ENCODE measurements at regions not wholly inside any gene's neighbourhood (a gene's known extent, or its start where the extent isn't known, plus 50 kb on each side); places are given as distances from the start of the nearest gene placed in this dataset.

DNA sequence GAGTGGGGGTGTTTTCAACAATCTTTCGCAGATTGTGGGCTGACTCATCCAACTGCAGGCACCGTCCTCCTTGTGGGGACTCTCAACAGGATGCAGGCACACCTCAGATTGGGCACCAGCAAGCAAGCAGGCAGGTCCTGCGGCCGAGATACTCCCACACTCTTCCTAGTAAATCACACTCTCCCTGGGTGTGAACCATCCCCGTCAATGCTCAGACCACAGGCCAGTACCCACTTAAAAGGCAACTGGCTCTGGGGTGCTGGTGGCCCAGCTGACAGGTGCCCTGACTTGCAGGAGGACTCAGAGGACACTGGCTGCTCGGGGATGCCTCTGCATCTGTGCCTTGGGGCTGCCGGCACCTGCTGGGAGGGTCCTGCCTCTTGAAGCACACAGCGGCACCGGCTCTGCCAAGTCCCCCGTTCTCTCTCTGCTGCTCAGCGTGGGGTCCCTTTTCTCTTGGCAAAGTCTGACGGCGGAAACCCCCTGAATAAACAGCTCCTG is 282.5 kb downstream of the CTTN start:
- TF ChIP-seq, protein P1, sequence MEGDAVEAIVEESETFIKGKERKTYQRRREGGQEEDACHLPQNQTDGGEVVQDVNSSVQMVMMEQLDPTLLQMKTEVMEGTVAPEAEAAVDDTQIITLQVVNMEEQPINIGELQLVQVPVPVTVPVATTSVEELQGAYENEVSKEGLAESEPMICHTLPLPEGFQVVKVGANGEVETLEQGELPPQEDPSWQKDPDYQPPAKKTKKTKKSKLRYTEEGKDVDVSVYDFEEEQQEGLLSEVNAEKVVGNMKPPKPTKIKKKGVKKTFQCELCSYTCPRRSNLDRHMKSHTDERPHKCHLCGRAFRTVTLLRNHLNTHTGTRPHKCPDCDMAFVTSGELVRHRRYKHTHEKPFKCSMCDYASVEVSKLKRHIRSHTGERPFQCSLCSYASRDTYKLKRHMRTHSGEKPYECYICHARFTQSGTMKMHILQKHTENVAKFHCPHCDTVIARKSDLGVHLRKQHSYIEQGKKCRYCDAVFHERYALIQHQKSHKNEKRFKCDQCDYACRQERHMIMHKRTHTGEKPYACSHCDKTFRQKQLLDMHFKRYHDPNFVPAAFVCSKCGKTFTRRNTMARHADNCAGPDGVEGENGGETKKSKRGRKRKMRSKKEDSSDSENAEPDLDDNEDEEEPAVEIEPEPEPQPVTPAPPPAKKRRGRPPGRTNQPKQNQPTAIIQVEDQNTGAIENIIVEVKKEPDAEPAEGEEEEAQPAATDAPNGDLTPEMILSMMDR (IDR thresholded peaks at IDR 0.05) = no peak

DNA sequence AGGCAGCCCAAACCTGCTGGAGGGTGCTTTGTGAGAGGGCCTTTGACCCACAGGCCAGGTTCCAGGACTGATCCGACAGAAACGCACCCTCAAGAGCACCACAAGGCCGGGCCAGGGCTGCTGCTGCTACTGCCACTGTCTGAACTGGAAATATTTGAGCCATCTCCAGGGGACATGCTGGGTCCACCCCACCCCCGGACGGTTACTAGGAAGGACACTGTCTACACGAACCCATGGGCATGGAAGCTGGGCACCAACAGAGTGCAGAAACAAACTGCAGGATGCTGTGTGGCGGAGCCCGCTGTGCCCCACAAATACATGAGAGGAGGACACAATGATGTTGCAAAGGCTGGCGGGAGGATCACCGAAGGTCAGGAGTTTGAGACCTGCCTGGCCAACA is 283.7 kb downstream of the CTTN start:
- TF ChIP-seq, protein P1 (IDR thresholded peaks at IDR 0.05) = no peak

DNA sequence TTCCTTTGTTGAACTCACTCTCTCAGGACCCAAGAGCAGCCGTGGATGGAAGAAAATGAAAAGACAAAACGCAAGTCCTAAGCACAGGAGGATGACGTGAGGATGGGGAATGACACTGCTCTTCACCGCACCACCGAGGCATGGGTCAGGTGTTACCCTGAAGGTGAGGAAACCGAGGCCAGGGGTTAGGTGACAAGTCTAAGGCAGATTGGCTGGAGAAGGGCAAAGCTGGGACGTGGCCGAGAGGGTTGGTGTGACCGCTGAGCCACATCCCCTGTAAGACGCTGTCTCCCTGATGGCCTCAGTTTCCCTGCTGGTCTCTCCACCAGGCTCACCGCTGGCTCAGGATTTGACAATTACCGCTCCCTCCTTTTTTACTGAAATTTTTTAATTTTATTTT is 284.4 kb downstream of the CTTN start:
- TF ChIP-seq, protein P1 (IDR thresholded peaks at IDR 0.05) = no peak

DNA sequence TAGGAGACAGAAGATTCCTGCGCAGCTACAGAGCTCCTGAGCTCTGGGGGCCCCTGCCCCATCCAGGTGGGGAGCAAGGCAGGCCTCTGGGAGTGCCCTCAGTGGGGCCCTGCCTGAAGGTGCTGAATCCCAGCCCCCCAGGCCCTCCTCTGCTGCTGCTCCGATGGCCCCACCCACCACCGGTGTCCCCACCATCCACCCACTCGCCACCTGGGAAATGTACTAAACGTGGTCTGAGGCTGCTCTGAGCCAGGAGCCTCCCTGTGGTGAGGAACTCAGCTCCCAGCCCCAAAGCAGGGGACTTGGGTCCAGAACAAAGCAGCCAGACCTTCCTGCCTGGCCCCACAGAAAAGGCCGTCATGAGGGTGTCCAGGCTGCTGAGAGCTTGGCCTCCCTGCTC is 289.4 kb downstream of the CTTN start:
- TF ChIP-seq, protein P1 (IDR thresholded peaks at IDR 0.05) = no peak

DNA sequence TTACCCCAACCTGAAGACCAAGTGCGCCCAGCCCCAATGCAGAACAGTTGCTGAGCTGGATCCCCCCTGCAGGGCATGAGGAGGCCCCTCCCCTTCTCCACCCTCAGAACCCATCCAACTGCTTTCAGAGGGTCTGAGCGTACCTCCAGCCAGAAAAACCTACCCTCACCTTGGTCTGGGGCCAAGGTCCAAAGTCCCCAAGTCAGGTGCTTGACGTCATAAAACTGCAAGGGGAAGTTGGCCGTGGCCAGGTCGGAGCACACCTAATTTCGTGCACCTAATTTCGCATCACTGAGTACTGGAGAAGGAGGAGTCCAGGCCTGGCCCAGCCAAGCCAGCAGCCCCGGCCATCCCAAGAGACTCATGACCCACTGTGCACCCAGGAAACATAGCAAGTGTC is 289.8 kb downstream of the CTTN start:
- TF ChIP-seq, protein P1 (IDR thresholded peaks at IDR 0.05) = no peak

DNA sequence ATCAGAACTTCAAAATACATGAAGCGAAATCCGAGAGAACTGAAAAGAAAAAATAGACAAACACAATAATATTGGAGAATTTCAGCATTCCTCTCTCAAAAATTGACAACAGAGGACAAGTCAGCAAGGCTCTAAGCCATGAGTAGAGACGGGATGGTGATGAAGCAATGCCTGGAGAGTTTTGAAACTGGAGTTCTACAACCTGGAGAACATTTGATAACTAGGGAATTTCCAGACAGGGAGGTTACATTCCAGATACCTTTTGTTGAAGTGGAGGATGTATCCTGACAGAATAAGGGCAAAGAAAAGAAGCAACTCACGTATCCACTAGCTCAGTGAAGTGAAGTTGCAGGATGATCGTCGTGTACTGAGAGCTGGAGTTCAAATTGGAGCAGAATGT is 291.4 kb downstream of the CTTN start:
- TF ChIP-seq, protein P1 (IDR thresholded peaks at IDR 0.05) = no peak

DNA sequence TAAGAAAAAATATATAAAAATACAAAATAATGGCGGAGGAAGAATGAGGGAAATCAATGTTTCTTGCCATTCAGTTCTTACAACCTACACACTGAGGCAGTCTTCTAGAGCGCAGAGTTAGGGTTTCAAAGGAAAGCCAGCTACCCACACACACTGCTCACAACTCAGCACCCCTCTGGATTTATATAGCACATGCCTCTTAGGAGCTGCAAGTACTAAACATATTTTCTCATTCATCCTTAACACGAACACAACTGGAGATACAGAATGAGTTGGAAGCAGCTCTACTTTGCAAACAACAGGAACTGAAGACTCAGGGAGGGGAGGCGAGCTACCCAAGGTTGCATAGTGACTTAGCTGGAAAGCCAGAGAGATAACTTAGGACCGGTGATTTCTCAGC is 293.8 kb downstream of the CTTN start:
- TF ChIP-seq, protein P1 (IDR thresholded peaks at IDR 0.05) = no peak

DNA sequence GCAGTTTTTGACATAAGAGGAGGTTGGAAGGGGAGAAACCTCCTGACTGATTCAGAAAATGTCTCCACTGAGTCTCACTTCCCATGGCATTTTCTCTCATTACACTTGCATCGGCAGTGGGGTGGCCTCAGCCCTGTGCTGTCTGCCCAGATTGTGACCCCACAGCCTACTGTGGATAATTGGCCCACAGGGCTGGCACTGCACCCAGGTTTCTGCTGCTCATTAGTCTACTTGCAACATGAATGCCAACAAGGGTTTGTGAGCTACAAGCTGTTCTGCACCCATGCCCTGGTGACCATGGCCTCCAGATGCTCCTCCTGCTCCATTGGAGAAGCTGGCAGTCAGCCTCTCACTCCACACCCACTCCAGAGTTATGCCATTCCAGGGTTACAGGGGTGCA is 296.0 kb downstream of the CTTN start:
- TF ChIP-seq, protein P1 (IDR thresholded peaks at IDR 0.05) = no peak

All from LNCAP (cell line).